Erythroblast (primary cell): ENCODE measurements at regions not wholly inside any gene's neighbourhood (a gene's known extent, or its start where the extent isn't known, plus 50 kb on each side); places are given as distances from the start of the nearest gene placed in this dataset.

ENCODE experiments used
- GATA1 ChIP-seq: IDR thresholded peaks from 2 replicates; pipeline ENCODE4 v1.6.1; 2011; ENCODE audit warnings: low read depth, mild to moderate bottlenecking, control low read depth, low read length, moderate library complexity
- POLR2A ChIP-seq: IDR thresholded peaks from 2 replicates; pipeline ENCODE4 v1.6.1; 2011; ENCODE audit warnings: mild to moderate bottlenecking, low read length

GRCh38 chr12:24554612-24555295, 394.1 kb downstream of the BCAT1 start:
- TF ChIP-seq POLR2A (no peak), GATA1 (no peak)
